ENCODE measurements at regions not wholly inside any gene's neighbourhood (a gene's known extent, or its start where the extent isn't known, plus 50 kb on each side); places are given as distances from the start of the nearest gene placed in this dataset.

- DNase-seq = no peak
- Histone ChIP-seq H3K4me3 (no peak overlapping the region), H3K36me3 (no peaks in the 10 kb centered on the region), H3K27ac (no peak overlapping the region), H3K9me3 (no peaks in the 10 kb centered on the region), H3K27me3 (no peaks in the 10 kb centered on the region), H3K4me1 (peaks cover 0 to 9% (median 0%) of the 10 kb centered on the region in 3 donors)
- WGBS, 2 donors = 20 to 68% methylated on average over 1 to 4 of the region's 5 CpGs
- TF ChIP-seq POLR2A (IDR thresholded peaks at IDR 0.05) (no peak), CTCF (IDR thresholded peaks at IDR 0.05) (no peak)
- intact Hi-C loops (cut with DNase I) = no loop called here
Measured at GRCh38 chr2:107235491-107236254, 349.7 kb upstream of the ST6GAL2 start.

- H3K4me3 ChIP-seq = no peak overlapping the region
- TF ChIP-seq POLR2A (IDR thresholded peaks at IDR 0.05) (no peak), CTCF (IDR thresholded peaks at IDR 0.05) (no peak)
- no peaks in the 10 kb centered on the region for H3K9me3 ChIP-seq
- intact Hi-C loops (cut with DNase I) = no loop called here
- H3K27me3 ChIP-seq = no peaks in the 10 kb centered on the region
- H3K36me3 ChIP-seq = no peaks in the 10 kb centered on the region
- H3K4me1 ChIP-seq = no peaks in the 10 kb centered on the region
- no peak for DNase-seq
- H3K27ac ChIP-seq = no peak overlapping the region
- 40 to 43% methylated on average over 1 of the region's 1 CpG for WGBS, 2 donors
Measured at GRCh38 chr2:107242811-107243210, 356.8 kb upstream of the ST6GAL2 start.

- Histone ChIP-seq H3K36me3 (no peaks in the 10 kb centered on the region), H3K4me3 (no peak overlapping the region), H3K9me3 (no peaks in the 10 kb centered on the region), H3K27me3 (no peaks in the 10 kb centered on the region), H3K27ac (no peak overlapping the region), H3K4me1 (no peaks in the 10 kb centered on the region)
- intact Hi-C loops (cut with DNase I) = no loop called here
- no peak for TF ChIP-seq CTCF (IDR thresholded peaks at IDR 0.05)
- no peak for TF ChIP-seq POLR2A (IDR thresholded peaks at IDR 0.05)
- no peak for DNase-seq
- WGBS, 2 donors = 100% methylated on average over 1 of the region's 1 CpG
Measured at GRCh38 chr2:107248932-107249331, 363.0 kb upstream of the ST6GAL2 start.

- TF ChIP-seq POLR2A (IDR thresholded peaks at IDR 0.05) (no peak), CTCF (IDR thresholded peaks at IDR 0.05) (no peak)
- WGBS, 2 donors = 76 to 91% methylated on average over 6 to 9 of the region's 14 CpGs
- no peak for DNase-seq
Measured at GRCh38 chr2:107255744-107256143, 369.8 kb upstream of the ST6GAL2 start.

GRCh38 chr2:107258531-107259407 lies 372.8 kb upstream of the ST6GAL2 start:
- no peaks in the 10 kb centered on the region for H3K4me1 ChIP-seq
- no peaks in the 10 kb centered on the region for H3K27me3 ChIP-seq
- no peaks in the 10 kb centered on the region for H3K36me3 ChIP-seq
- TF ChIP-seq POLR2A (IDR thresholded peaks at IDR 0.05) (no peak), CTCF (IDR thresholded peaks at IDR 0.05) (no peak)
- no peak for DNase-seq
- WGBS, 2 donors = 45 to 46% methylated on average over 5 to 7 of the region's 8 CpGs
- H3K9me3 ChIP-seq = no peaks in the 10 kb centered on the region
- intact Hi-C loops (cut with DNase I) = no loop called here
- no peak overlapping the region for H3K27ac ChIP-seq
- no peak overlapping the region for H3K4me3 ChIP-seq

More at GRCh38 chr2:107255744-107256143, 369.8 kb upstream of the ST6GAL2 start:
- intact Hi-C loops (cut with DNase I) = no loop called here
- Histone ChIP-seq H3K4me1 (no peaks in the 10 kb centered on the region), H3K4me3 (no peak overlapping the region), H3K27ac (no peak overlapping the region), H3K27me3 (no peaks in the 10 kb centered on the region), H3K9me3 (no peaks in the 10 kb centered on the region), H3K36me3 (no peaks in the 10 kb centered on the region)

Measured in esophagus squamous epithelium (tissue), 5 donors.